H9 (cell line): ENCODE measurements at regions not wholly inside any gene's neighbourhood (a gene's known extent, or its start where the extent isn't known, plus 50 kb on each side); places are given as distances from the start of the nearest gene placed in this dataset.

Experiments used
- DNase-seq: peaks from one replicate; pipeline ENCODE4 v3.0.0-alpha.2; 2017
- H2AFZ ChIP-seq: one replicate; pipeline ENCODE4 v1.6.1; 2013; ENCODE audit warnings: mild to moderate bottlenecking, low read length, control low read depth, moderate library complexity
- H2AK5ac ChIP-seq: 2 replicates; pipeline ENCODE4 v1.6.1; 2013; ENCODE audit warnings: low read length, control low read depth, mixed read lengths; ENCODE audit not compliant: insufficient read length
- H2BK120ac ChIP-seq: one replicate; pipeline ENCODE4 v1.6.1; 2013; ENCODE audit warnings: low read depth, mild to moderate bottlenecking, low read length, control low read depth, inconsistent platforms; ENCODE audit not compliant: poor library complexity, severe bottlenecking
- H2BK12ac ChIP-seq: 2 replicates; pipeline ENCODE4 v1.6.1; 2013; ENCODE audit warnings: low read length, control low read depth, mixed read lengths, low read depth; ENCODE audit not compliant: insufficient read length
- H2BK15ac ChIP-seq: 2 replicates; pipeline ENCODE4 v1.6.1; 2013; ENCODE audit warnings: low read depth, low read length, control low read depth
- H2BK20ac ChIP-seq: one replicate; pipeline ENCODE4 v1.6.1; 2013; ENCODE audit warnings: low read depth, mild to moderate bottlenecking, low read length, control low read depth, inconsistent platforms; ENCODE audit not compliant: poor library complexity, severe bottlenecking
- H2BK5ac ChIP-seq: 2 replicates; pipeline ENCODE4 v1.6.1; 2013; ENCODE audit warnings: low read length, control low read depth, mixed read lengths; ENCODE audit not compliant: insufficient read length
- H3K14ac ChIP-seq: 2 replicates; pipeline ENCODE4 v1.6.1; 2013; ENCODE audit warnings: low read length, control low read depth; ENCODE audit not compliant: insufficient read depth
- H3K18ac ChIP-seq: 2 replicates; pipeline ENCODE4 v1.6.1; 2013; ENCODE audit warnings: low read depth, mild to moderate bottlenecking, mixed read lengths, low read length, control low read depth; ENCODE audit not compliant: insufficient read length
- H3K23ac ChIP-seq: 2 replicates; pipeline ENCODE4 v1.6.1; 2013; ENCODE audit warnings: low read length, control low read depth, mixed read lengths, low read depth; ENCODE audit not compliant: insufficient read length
- H3K23me2 ChIP-seq: 2 replicates; pipeline ENCODE4 v1.6.1; 2013; ENCODE audit warnings: low read depth, mild to moderate bottlenecking, mixed read lengths, low read length, control low read depth; ENCODE audit not compliant: insufficient read length, poor library complexity, severe bottlenecking
- H3K27ac ChIP-seq: 2 replicates; pipeline ENCODE4 v1.5.1; 2013; ENCODE audit warnings: low read length, control low read depth, mixed read lengths, low read depth; ENCODE audit not compliant: insufficient read length
- H3K27me3 ChIP-seq: 2 replicates; pipeline ENCODE4 v1.6.1; 2013; ENCODE audit warnings: low read length, control low read depth, inconsistent platforms; ENCODE audit not compliant: insufficient read depth
- H3K4ac ChIP-seq: 2 replicates; pipeline ENCODE4 v1.6.1; 2013; ENCODE audit warnings: low read depth, mild to moderate bottlenecking, control low read depth, inconsistent platforms, low read length, moderate library complexity
- H3K4me1 ChIP-seq: 2 replicates; pipeline ENCODE4 v1.6.1; 2013; ENCODE audit warnings: low read length, control low read depth, inconsistent platforms; ENCODE audit not compliant: insufficient read depth
- H3K4me2 ChIP-seq: 2 replicates; pipeline ENCODE4 v1.6.1; 2013; ENCODE audit warnings: low read length, control low read depth, mixed read lengths; ENCODE audit not compliant: insufficient read length, insufficient read depth
- H3K56ac ChIP-seq: 2 replicates; pipeline ENCODE4 v1.6.1; 2013; ENCODE audit warnings: low read depth, mild to moderate bottlenecking, mixed read lengths, low read length, control low read depth; ENCODE audit not compliant: insufficient read length
- H3K79me1 ChIP-seq: 2 replicates; pipeline ENCODE4 v1.6.1; 2013; ENCODE audit warnings: low read depth, mild to moderate bottlenecking, moderate library complexity, low read length, control low read depth, inconsistent platforms; ENCODE audit not compliant: insufficient read depth, poor library complexity, severe bottlenecking
- H3K79me2 ChIP-seq: 2 replicates; pipeline ENCODE4 v1.6.1; 2013; ENCODE audit warnings: low read length, control low read depth, inconsistent platforms; ENCODE audit not compliant: insufficient read depth
- H3K9ac ChIP-seq: 2 replicates; pipeline ENCODE4 v1.6.1; 2013; ENCODE audit warnings: low read length, control low read depth, mixed read lengths; ENCODE audit not compliant: insufficient read length; ENCODE audit errors: extremely low read depth
- H3K9me3 ChIP-seq: one replicate; pipeline ENCODE4 v1.6.1; 2013; ENCODE audit warnings: low read depth, low read length, inconsistent platforms; ENCODE audit not compliant: control insufficient read depth
- H3T11ph ChIP-seq: one replicate; pipeline ENCODE4 v1.6.1; 2013; ENCODE audit warnings: mild to moderate bottlenecking, low read length, control low read depth, inconsistent platforms
- H4K20me1 ChIP-seq: one replicate; pipeline ENCODE4 v1.6.1; 2013; ENCODE audit not compliant: control insufficient read depth, insufficient read length, insufficient read depth
- H4K5ac ChIP-seq: 2 replicates; pipeline ENCODE4 v1.6.1; 2013; ENCODE audit warnings: low read depth, mild to moderate bottlenecking, mixed read lengths, low read length, control low read depth; ENCODE audit not compliant: insufficient read length
- H4K8ac ChIP-seq: replicated peaks from 2 replicates; pipeline ENCODE4 v1.6.1; 2013; ENCODE audit warnings: low read length, control low read depth, mixed read lengths, low read depth; ENCODE audit not compliant: insufficient read length
- H4K91ac ChIP-seq: 2 replicates; pipeline ENCODE4 v1.6.1; 2013; ENCODE audit warnings: low read depth, mild to moderate bottlenecking, moderate library complexity, mixed read lengths, low read length, control low read depth; ENCODE audit not compliant: insufficient read length
- H3K27ac Mint-ChIP-seq, 3 experiments: 2 replicates in 2 of 3; 3 replicates in 1 of 3; pipeline ENCODE4 v1.8.0; 2020 to 2021; ENCODE audit warnings: mixed read lengths in 3 of 3, mild to moderate bottlenecking in 1 of 3, moderate library complexity in 1 of 3
- H3K27me3 Mint-ChIP-seq: 2 replicates; pipeline ENCODE4 v1.8.0; 2021; ENCODE audit warnings: low read depth, mild to moderate bottlenecking, moderate library complexity, mixed read lengths
- H3K36me3 Mint-ChIP-seq, 3 experiments: 2 replicates in 2 of 3; 3 replicates in 1 of 3; pipeline ENCODE4 v1.8.0; 2020 to 2021; ENCODE audit warnings: low read depth in 3 of 3, mixed read lengths in 3 of 3; ENCODE audit not compliant: insufficient read depth in 1 of 3
- H3K4me1 Mint-ChIP-seq, 2 experiments: 2 replicates each; pipeline ENCODE4 v1.8.0; 2020; ENCODE audit warnings: mixed read lengths in 2 of 2
- H3K4me3 Mint-ChIP-seq, 2 experiments: 2 replicates in 1 of 2; 3 replicates in 1 of 2; pipeline ENCODE4 v1.8.0; 2020 to 2021; ENCODE audit warnings: mild to moderate bottlenecking in 2 of 2, mixed read lengths in 2 of 2, moderate library complexity in 1 of 2
- H3K9me3 Mint-ChIP-seq, 2 experiments: 2 replicates in 1 of 2; 3 replicates in 1 of 2; pipeline ENCODE4 v1.8.0; 2020; ENCODE audit warnings: mild to moderate bottlenecking in 2 of 2, mixed read lengths in 2 of 2, moderate library complexity in 1 of 2
- WGBS: extraction: QIAGEN DNeasy Blood & Tissue Kit; methylation state at CpG from one replicate; pipeline ENCODE4 v1.1.7; 2013; ENCODE audit warnings: missing lambda C conversion rate, low lambda C conversion rate, mixed read lengths; ENCODE audit not compliant: insufficient read length; ENCODE audit errors: extremely low coverage; 5-methylcytosine and 5-hydroxymethylcytosine counted together
- TF ChIP-seq, protein P1 (sequence below): fragments of 200-600 bp; sonication (generic); conservative IDR thresholded peaks from 3 replicates; pipeline ENCODE4 v1.8.0; 2021; ENCODE audit warnings: antibody characterized with exemption, mild to moderate bottlenecking

DNA sequence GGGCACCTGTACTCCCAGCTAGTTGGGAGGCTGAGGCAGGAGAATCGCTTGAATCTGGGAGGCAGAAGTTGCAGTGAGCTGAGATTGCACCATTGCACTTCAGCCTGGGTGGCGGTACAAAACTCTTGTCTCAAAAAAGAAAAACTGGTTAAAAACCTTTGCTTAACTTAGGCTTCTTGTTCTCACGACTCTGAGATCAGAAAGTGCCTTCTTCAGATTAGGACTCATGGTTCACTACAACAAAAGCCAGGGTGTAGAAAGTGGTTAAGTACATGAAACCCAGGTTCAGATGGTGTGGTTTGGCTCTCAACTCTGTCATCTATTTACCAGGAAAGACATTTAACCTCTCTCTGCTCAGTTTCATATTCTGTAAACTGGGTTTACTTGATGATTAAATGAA lies 168.4 kb downstream of the TUSC7 start:
- H2BK120ac ChIP-seq = no peak overlapping the region
- WGBS = no CpG with 5 or more reads among the region's 3 CpGs
- H3K27me3 Mint-ChIP-seq = no peaks in the 10 kb centered on the region; the same call in 1 of the 2 replicates
- H4K8ac ChIP-seq = no peak overlapping the region
- TF ChIP-seq, protein P1, sequence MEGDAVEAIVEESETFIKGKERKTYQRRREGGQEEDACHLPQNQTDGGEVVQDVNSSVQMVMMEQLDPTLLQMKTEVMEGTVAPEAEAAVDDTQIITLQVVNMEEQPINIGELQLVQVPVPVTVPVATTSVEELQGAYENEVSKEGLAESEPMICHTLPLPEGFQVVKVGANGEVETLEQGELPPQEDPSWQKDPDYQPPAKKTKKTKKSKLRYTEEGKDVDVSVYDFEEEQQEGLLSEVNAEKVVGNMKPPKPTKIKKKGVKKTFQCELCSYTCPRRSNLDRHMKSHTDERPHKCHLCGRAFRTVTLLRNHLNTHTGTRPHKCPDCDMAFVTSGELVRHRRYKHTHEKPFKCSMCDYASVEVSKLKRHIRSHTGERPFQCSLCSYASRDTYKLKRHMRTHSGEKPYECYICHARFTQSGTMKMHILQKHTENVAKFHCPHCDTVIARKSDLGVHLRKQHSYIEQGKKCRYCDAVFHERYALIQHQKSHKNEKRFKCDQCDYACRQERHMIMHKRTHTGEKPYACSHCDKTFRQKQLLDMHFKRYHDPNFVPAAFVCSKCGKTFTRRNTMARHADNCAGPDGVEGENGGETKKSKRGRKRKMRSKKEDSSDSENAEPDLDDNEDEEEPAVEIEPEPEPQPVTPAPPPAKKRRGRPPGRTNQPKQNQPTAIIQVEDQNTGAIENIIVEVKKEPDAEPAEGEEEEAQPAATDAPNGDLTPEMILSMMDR = no peak
- H3K4ac ChIP-seq = no peak overlapping the region
- no peaks in the 10 kb centered on the region for H3K23me2 ChIP-seq
- peaks cover 6 to 10% of the 10 kb centered on the region in 2 experiments for H3K4me1 Mint-ChIP-seq
- H3K9me3 Mint-ChIP-seq = 0 out of 5 replicates have a peak, but pooled peaks cover 0 to 6% of the 10 kb centered on the region in 2 experiments
- no peaks in the 10 kb centered on the region for H3K27me3 ChIP-seq
- no peak overlapping the region for H3T11ph ChIP-seq
- DNase-seq = no peak
- no peak overlapping the region for H3K56ac ChIP-seq
- H3K79me1 ChIP-seq = no peaks in the 10 kb centered on the region
- H2AK5ac ChIP-seq = no peak overlapping the region
- no peak overlapping the region for H2BK5ac ChIP-seq
- no peaks in the 10 kb centered on the region for H3K79me2 ChIP-seq
- no peak overlapping the region for H3K14ac ChIP-seq
- no peak overlapping the region for H3K9ac ChIP-seq
- H3K9me3 ChIP-seq = no peaks in the 10 kb centered on the region
- no peak overlapping the region for H2AFZ ChIP-seq
- H4K5ac ChIP-seq = no peak overlapping the region
- H2BK12ac ChIP-seq = no peak overlapping the region
- H2BK20ac ChIP-seq = no peak overlapping the region
- no peak overlapping the region for H3K23ac ChIP-seq
- H3K27ac Mint-ChIP-seq = no peak overlapping the region
- H4K91ac ChIP-seq = no peak overlapping the region
- H2BK15ac ChIP-seq = no peak overlapping the region
- H3K4me1 ChIP-seq = no peaks in the 10 kb centered on the region
- peaks cover 0 to 13% (median 0%) of the 10 kb centered on the region in 3 experiments; a peak in 3 of 7 replicates for H3K36me3 Mint-ChIP-seq
- H4K20me1 ChIP-seq = no peaks in the 10 kb centered on the region
- H3K4me3 Mint-ChIP-seq = no peak overlapping the region
- no peak overlapping the region for H3K4me2 ChIP-seq
- H3K18ac ChIP-seq = no peak overlapping the region
- no peak overlapping the region for H3K27ac ChIP-seq
